ENCODE measurements at regions not wholly inside any gene's neighbourhood (a gene's known extent, or its start where the extent isn't known, plus 50 kb on each side); places are given as distances from the start of the nearest gene placed in this dataset.

- TF ChIP-seq CTCF (conservative IDR thresholded peaks at IDR 0.05) (no peak), ZFX (IDR thresholded peaks at IDR 0.05) (no peak)
These were observed 204.9 kb downstream of the SIM1 start for GRCh38 chr6:100259865-100260264.
